Right ventricle myocardium inferior (tissue), 1 donor: ENCODE measurements at regions not wholly inside any gene's neighbourhood (a gene's known extent, or its start where the extent isn't known, plus 50 kb on each side); places are given as distances from the start of the nearest gene placed in this dataset.
"Not testable (repeated sequence)": the region's sequence is repeated elsewhere in the genome, so short reads cannot be mapped to it uniquely, and the experiment has no call there.

Experiments used
- ATAC-seq: fragments of 200-7000 bp; cut with Tn5 transposase; one replicate; pipeline ENCODE4 v1.9.1; 2020; ENCODE audit warnings: mild to moderate bottlenecking, moderate library complexity
- DNase-seq: peaks from one replicate; pipeline ENCODE4 v3.0.0; 2021; ENCODE audit errors: missing footprints
- intact Hi-C: fragments of 100-400 bp; cut with DNase I; formaldehyde crosslinking; loops from one replicate; pipeline ENCODE4 v1.11.0; 2022
- donor health status: DM: no; HTN: yes; CAD: no; lungs with severe emphysema.

DNA sequence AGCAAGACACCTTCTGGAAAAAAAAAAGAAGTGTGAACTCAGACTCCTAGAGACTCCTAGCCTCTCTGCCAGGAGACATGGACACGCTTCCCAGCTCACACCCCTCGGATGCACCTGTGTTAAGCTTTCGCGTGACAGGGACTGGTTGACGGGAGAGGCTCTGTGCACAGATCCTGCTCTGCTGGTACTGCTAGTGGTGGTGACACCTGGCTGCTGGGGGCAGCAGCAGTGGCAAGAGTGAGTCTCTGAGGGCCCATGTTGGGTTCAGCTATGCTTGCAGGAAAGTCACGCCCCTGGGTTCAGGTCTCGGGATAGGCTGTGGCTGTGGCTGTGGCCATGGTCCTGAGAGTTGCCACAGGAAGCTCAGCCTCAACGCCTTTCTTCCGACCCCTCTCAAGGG, 81.1 kb downstream of the XRCC2 start:
- intact Hi-C loops: no loop called here
- no peak for DNase-seq
- ATAC-seq: no peak

DNA sequence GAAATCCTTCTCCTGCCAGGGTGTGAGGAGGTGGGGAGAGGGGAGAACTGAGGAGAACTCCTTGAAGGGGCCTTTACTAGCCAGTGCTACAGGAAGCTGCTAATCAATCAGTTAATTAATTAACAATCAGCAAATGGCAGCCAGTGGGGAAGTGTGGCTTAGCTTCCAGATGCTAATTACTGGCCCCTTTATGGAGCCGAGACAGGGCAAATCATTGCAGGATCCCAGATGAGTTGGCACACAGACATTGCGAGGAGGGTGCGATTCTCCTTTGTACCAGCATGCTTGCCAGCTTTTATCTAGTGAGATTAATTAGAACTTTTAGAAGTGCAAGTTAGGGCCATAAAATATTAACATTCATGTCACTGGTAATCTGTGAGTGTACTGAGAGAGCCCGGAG, 84.0 kb downstream of the XRCC2 start:
- ATAC-seq: no peak
- no peak for DNase-seq
- intact Hi-C loops: no loop called here

DNA sequence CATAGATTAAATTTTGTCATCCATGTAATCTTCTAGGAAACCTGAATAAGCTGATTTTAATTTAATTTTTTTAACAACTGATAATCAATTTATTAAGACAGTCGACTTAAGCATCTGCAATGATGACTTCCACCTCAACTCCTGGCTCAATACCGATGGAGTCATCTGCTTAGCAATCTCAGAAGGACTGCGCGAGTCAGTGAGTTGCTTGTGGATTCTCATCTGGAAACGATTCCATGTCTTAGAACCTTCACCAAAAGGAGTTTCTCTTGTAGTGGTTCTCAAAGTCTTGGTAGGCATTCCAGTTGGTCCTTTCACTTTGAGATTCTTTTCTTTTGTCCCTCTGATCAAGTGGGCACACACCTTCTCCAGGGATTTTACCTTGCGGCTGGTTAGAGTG, 85.5 kb downstream of the XRCC2 start:
- ATAC-seq (no peak), DNase-seq (no peak)
- intact Hi-C loops: no loop called here

DNA sequence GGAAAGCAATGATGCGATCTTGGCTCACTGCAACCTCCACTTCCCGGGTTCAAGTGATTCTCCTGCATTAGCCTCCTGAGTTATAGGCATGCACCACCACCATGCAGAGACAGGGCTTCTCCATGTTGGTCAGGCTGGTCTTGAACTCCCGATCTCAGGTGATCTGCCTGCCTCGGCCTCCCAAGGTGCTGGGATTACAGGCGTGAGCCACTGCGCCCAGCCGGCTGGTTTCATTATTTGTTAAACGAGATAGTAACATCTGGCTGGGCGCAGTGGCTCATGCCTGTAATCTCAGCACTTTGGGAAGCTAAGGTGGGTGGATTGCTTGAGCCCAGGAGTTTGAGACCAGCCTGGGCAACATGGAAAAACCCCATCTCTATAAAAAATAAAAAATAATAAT, 86.1 kb downstream of the XRCC2 start:
- intact Hi-C loops, ATAC-seq, DNase-seq: not testable (repeated sequence)

DNA sequence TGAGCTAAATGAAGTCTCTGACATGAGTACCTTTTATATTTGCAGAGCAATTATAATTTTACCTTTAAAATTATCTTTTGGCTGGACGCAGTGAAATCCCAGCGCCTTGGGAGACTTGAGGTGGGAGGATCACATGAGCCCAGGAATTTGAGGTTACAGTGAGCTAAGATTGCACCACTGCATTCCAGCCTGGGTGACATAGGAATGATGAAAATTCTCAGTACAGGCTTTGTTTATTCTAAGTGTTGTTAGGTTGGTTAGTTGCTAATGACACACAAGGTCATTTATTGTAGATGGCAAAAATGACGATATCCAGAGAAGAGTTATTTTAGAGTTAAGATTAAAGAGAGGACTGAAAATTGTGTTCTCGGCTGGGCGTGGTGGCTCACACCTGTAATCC, 87.6 kb downstream of the XRCC2 start:
- ATAC-seq (no peak), DNase-seq (no peak)
- intact Hi-C loops: no loop called here

DNA sequence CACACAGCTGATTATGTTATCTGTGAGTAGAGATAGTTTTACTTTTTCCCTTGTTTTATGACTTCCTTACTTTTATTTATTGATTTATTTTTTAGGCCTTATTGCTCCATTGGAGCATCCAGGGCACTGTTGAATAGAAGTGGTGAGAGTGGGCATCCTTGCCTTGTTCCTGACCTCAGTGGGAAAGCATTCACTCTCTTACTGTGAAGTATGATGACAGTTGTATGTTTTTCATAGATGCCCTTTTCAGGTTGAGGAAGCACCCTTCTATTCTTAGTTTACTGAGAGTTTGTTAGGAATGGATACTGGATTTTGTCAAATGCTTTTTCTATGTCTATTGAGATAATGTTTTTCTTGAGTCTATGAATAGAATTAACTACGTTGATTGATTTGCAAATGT, 88.6 kb downstream of the XRCC2 start:
- ATAC-seq (no peak), DNase-seq (no peak)
- intact Hi-C loops: no loop called here

DNA sequence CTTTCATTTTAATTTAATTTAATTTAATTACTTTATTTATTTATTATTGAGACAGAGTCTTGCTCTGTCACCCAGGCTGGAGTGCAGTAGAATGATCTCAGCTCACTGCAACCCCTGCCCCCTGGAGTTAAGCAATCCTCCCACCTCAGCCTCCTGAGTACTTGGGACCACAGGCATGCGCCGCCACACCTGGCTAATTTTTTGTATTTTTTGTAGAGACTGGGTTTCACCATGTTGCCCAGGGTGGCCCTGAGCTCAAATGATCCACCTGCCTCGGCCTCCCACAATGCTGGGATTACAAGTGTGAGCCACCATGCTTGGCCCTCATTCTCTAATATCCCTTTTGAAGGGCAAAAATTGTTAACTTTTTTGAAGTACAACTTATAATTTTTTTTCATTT, 92.9 kb downstream of the XRCC2 start:
- DNase-seq: no peak
- intact Hi-C loops: no loop called here

DNA sequence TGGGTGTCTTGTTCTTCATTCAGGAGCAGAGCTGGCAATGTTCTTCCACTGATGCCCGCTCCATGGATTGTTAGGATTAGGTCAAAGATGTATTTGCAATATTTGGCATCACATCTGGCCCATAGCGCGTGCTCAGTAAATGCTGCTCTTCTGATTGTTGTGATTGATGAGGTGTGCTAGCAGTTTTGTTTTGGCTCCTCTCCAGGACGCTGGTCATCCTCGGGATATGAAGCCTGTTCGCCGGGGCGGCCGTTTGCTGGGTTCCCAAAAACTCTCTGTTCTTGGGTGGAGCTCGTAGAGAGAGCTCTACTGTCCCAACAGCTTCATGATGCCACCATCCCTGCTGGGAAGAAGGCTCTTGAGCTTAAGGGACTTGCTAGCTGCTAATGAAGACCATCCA, 96.9 kb downstream of the XRCC2 start:
- ATAC-seq (no peak), DNase-seq (no peak)
- intact Hi-C loops: no loop called here

More for the DNA sequence above, 92.9 kb downstream of the XRCC2 start:
- no peak for ATAC-seq

DNA sequence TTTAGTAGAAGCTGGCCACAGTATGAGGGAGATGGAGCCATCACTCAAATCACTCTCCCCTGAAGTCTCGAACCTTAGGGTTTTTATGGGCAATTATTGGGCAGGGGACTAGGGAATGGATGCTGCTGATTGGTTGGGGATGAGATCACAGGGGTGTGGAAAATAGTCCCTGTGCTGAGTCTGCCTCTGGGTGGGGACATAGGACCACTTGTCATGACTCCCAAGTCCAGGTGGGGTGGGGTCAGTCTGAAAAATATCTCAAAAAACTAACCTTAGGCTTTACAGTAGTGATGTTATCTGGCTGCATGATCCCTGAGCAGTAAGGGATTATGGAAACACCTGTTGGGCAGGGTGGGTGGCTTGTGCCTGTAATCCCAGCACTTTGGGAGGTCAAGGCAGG, 98.6 kb downstream of the XRCC2 start:
- DNase-seq (no peak), ATAC-seq (no peak)
- intact Hi-C loops: no loop called here

DNA sequence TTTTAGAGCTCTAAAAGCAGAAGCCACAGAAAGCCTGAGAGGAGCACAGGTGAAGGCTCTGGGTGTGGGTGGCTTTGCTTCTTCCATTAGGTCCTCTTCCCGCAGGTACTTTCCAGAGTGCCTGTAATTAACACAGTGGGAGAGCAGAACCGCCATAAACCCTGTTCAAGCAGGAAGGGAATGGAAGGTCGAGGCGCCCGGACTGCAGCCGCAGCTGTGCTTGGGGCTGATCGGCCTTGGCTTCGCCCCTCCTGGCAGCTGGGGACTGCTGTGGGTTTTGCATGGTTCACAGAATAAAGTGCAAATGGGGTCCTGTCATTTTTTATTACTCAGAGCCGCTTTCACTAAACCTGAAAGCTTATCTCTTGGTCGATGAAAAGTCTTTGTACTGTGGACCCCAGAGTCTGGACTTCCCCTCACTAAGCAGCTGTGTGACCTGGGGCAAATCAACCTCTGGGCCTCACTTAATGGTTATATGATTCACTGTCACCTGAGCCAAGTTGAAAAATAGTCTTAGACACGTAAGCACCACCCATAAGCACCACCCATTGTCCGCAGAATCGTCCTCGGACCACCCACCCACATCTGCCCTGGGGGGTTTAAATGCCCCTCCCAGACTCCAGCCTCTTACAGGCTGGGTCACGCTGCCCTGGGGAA, 100.9 kb downstream of the XRCC2 start:
- intact Hi-C loops: no loop called here
- no peak for DNase-seq
- no peak for ATAC-seq

DNA sequence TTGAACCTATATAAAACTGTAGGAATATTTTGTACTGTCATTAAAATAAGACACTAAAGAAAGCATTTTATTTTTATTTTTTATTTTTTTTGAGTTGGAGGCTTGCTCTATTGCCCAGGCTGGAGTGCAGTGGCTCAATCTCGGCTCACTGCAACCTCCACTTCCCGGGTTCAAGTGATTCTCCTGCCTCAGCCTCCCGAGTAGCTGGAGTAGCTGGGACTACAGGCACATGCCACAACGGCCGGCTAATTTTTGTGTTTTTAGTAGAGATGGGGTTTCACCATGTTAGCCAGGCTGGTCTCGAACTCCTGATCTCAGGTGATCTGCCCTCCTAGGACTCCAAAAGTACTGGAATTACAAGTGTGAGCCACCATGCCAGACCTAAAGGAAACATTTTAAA, 102.8 kb downstream of the XRCC2 start:
- ATAC-seq, intact Hi-C loops, DNase-seq: not testable (repeated sequence)

DNA sequence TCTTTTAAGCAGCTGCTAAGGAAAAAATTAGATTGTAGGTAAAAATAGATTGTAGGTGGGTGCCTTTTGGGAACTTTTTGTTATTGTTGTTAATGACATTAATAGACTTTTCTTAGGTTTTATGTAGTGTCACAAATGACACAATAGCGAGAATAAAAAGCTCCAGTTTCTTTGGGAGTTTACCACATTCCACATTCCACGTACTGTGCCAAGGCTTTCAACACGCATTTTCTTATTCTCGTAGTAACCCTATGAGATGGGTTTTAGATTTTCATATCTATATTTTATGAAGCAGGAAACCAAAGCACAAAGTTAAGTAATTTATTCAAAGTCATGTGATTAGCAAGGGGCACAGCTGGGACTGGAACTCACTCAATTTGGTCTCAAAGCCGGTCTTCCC, 103.8 kb downstream of the XRCC2 start:
- ATAC-seq (no peak), DNase-seq (no peak)
- intact Hi-C loops: no loop called here

DNA sequence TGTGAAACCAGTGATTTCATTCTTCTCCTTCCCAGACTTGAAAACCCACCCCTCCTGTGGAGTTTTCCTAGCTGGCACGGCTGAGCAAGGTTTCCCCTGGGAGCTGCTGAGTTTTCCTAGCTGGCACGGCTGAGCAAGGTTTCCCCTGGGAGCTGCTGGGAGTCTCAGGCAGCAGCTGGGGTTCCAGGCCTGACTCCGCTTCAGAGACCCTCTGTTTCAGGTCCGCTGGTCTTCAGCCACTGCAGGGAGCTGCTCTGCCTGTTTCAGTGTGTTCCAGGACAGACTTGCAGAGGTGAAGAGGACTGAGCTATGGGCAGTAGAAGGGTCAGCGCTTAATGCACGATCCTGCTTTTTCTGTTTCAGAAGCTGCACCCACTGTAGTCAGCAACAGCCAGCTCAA, 104.9 kb downstream of the XRCC2 start:
- DNase-seq (no peak), ATAC-seq (no peak)
- intact Hi-C loops: no loop called here

DNA sequence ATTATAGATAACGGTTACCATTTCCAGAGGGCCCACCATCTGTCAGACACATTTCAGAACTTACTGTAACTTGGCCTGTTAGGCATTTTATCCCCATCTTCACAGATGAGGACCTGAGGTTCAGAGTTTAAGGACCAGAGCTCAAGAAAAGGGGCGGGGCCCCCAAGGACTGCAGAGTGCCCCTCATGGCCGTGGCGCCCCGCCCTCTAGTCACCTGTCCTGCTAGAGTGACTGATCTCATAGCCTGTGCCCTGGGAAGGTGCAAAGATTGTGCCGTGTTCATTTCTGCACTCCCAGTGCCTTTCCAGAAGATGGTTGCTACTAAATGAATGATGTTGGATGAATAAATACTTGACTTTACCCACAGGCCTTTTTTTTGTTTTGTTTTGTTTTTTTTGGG, 107.0 kb downstream of the XRCC2 start:
- no peak for DNase-seq
- intact Hi-C loops: no loop called here
- no peak for ATAC-seq

DNA sequence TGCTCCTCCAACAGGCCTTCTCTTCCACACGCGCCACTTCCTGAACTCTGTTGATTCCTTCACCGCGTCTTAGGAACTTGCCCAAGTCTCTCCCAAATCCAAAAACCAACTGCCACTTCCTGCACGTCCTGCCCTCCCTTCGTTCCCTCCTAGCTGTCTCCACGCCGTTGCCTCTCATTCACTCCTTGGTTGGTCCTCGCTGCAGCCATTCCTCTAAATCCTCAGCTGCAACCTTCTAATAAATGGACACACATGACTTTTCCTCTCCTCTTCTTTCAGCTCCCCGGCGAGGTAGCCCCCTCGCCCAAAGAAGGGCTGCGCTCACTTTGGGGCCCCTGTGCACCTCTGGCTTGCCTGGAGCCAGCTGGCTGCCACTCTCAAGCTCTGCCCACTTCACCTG, 110.2 kb downstream of the XRCC2 start:
- no peak for ATAC-seq
- intact Hi-C loops: no loop called here
- no peak for DNase-seq

DNA sequence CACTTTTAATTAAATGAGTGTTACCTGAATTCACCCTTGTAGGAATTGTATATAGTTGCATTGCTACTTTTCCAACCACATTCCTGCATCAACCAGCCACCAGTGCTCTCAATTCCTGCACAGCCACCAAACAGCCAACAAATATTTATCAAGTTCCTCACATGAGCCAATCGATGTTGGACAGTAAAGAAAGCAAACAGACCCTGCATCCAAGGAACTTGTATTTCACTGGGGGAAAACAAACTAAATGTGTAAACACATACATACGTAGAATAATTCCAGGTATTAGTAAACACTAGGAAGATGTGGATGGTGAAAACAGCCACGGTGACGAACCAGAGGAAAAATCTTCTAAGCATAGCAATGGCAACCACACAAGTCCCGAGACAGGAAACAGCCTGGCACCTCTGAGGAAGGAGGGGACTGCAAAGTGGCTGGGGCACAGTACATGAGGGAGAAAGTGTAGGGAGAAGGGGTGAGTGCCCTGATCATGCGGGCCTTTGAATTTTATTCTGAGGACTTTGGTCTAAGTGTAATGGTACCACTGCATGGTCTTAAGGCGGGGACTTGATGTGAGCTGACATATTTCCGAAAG, 111.2 kb downstream of the XRCC2 start:
- intact Hi-C loops: no loop called here
- DNase-seq (no peak), ATAC-seq (no peak)

DNA sequence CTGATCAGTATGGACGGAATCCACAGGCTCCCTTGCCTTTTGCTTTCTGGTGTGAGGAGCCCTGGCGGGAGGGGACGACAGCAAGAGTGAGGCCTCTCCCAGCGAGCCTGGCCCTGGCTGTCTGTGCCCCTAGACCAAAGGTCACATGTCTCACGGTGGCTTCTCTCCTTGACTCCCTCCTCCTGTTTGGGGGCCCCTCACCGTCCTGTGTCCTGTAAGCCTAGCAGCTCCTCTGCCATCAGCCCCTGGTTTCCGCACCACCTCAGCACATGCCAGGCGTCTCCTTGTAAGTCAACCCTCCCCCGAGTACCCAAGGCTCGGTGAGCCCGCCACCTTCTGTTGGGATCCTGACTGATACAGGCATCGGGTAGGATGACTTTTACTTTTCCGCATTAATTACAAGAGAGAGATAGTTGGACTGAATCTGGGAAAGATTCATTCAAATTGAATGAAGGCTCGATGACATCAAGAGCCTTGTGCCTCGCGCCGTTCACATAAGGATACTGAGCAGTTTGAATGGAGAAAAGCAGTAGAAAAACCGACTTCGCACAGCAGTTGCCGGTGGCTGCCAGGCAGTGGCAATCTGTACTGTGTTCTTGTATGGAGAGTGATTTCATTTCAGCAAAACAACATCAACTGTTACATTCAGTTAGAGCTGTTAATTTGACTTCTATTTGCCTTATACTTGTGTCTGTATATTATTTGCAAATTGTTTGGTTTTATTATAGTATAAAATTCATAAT, 119.8 kb downstream of the XRCC2 start:
- no peak for ATAC-seq
- intact Hi-C loops: no loop called here
- no peak for DNase-seq

DNA sequence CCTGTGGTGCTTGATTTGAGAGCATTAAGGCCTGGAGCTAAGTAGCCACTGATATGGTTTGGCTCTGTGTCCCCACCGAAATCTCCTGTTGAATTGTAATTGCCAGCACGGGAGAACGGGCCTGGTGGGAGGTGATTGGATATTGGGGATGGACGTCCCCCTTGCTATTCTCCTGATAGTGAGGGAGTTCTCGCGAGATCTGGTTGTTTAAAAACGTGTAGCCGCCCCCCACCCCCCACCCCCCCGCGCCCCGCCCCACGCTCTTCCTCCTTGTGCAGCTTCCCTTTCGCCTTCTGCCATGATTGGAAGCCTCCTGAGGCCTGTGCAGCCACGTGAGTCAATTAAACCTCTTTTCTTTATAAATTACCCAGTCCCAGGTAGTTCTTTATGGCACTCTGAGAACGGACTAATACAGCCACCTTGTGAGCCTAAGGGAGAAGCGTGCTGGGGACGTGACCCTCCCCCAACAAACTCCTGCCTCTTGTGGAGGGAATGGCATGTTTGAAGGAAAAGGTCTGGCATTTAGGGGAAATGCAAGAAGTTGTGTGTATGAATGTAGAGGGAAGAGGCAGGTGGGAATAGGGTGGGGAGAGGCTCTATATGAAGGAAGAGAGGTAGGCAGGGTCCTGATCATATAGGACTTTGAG, 118.0 kb upstream of the KMT2C start:
- ATAC-seq: no peak
- intact Hi-C loops: no loop called here
- DNase-seq: no peak

DNA sequence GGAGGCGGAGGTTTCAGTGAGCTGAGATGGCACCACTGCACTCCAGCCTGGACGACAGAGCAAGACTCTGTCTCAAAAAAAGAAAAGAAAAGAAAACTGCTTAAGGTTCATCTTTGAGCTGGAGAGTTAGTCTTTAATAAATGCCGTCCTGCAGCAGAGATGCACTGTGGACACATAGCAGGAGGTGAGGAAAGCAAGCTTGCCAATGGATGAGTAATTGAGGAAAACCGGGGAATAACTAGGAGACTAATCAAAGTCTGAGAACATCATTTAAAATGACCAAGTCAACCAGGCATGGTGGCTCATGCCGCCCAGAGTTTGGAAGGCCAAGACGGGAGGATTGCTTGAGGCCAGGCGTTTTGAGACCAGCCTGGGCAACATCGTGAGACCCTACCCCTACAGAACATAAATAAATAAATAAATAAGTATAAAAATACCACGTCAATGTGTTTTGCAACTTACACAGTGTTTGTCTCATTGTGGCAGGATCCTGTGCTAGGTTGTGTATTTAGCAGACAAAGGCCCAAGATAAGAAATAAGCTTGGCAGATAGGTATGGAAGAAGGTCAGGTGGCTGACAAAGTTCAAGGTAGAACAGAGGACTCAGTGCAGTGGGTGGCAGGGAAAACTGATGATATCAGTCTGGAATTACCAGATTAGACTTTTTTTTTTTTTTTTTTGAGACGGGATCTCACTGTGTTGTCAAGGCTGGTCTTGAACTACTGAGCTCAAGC, 115.7 kb upstream of the KMT2C start:
- DNase-seq: no peak
- intact Hi-C loops: no loop called here
- no peak for ATAC-seq
